ENCODE measurements at regions not wholly inside any gene's neighbourhood (a gene's known extent, or its start where the extent isn't known, plus 50 kb on each side); places are given as distances from the start of the nearest gene placed in this dataset.

DNA sequence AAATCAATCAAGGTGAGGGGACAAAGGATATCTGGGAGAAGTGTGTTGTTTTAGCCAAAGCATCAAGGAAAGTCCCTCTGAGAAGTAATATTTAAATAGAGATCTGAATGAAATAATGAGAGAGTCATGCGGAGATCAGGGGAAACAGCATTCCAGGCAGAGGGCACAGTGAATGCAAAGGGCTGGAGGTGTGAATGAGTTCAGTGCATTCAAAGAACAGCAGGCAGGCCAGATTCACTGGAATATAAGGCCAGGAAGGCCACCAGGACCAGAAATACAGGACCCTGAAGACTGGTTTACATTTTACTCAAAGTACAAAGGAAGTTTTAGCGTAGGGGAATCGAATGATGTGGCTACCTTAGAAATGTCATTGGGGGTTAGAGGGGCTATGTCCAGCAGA, 436.2 kb upstream of the TMEM132C start:
- dilution Hi-C loops (cut with MboI; ENCODE audit: extremely low pct_ligation_motif_present, low sequenced_read_pairs) (no loop called here), intact Hi-C loops (cut with micrococcal nuclease) (no loop called here)
- FAIRE-seq (no peak), DNase-seq (ENCODE audit: low read depth, low spot score) (no peak)
- Histone ChIP-seq H3K27ac (ENCODE audit: insufficient read depth, low read depth, low read length) (no peak overlapping the region), H3K4me1 (ENCODE audit: control insufficient read depth, extremely low read depth, insufficient read depth, low read length) (no peaks in the 10 kb centered on the region), H3K79me2 (ENCODE audit: control insufficient read depth, insufficient read depth, low read length) (no peaks in the 10 kb centered on the region), H3K27me3 (ENCODE audit: control insufficient read depth in 2 of 2, insufficient read depth in 2 of 2, low read length in 2 of 2) (no peaks in the 10 kb centered on the region), H3K4me3 (replicated peaks in 1 of 3; ENCODE audit: insufficient read depth in 1 of 3, low read depth in 1 of 3, low read length in 3 of 3) (no peak overlapping the region), H3K36me3 (ENCODE audit: control insufficient read depth in 2 of 2, extremely low read depth in 1 of 2, insufficient read depth in 2 of 2, low read length in 2 of 2) (no peaks in the 10 kb centered on the region), H3K4me2 (ENCODE audit: insufficient read depth, low read length) (no peak overlapping the region), H3K9me1 (replicated peaks; ENCODE audit: control insufficient read depth, extremely low read depth, insufficient read depth, low read length) (no peaks in the 10 kb centered on the region), H3K9ac (replicated peaks; ENCODE audit: extremely low read depth, insufficient read depth, low read length) (no peak overlapping the region), H4K20me1 (replicated peaks; ENCODE audit: control insufficient read depth, extremely low read depth, insufficient read depth, low read length) (no peaks in the 10 kb centered on the region), H2AFZ (ENCODE audit: low read depth, low read length) (no peak overlapping the region), H3K9me3 (replicated peaks; ENCODE audit: control insufficient read depth, insufficient read depth, low read length) (peaks cover 3% of the 10 kb centered on the region)
- no peak for TF ChIP-seq POLR2AphosphoS5 (IDR thresholded peaks at IDR 0.05; ENCODE audit: insufficient read depth, low read depth, low read length)
- no peak for TF ChIP-seq POLR2A (IDR thresholded peaks at IDR 0.05; ENCODE audit: low read depth, low read length)
- TF ChIP-seq, protein P1, sequence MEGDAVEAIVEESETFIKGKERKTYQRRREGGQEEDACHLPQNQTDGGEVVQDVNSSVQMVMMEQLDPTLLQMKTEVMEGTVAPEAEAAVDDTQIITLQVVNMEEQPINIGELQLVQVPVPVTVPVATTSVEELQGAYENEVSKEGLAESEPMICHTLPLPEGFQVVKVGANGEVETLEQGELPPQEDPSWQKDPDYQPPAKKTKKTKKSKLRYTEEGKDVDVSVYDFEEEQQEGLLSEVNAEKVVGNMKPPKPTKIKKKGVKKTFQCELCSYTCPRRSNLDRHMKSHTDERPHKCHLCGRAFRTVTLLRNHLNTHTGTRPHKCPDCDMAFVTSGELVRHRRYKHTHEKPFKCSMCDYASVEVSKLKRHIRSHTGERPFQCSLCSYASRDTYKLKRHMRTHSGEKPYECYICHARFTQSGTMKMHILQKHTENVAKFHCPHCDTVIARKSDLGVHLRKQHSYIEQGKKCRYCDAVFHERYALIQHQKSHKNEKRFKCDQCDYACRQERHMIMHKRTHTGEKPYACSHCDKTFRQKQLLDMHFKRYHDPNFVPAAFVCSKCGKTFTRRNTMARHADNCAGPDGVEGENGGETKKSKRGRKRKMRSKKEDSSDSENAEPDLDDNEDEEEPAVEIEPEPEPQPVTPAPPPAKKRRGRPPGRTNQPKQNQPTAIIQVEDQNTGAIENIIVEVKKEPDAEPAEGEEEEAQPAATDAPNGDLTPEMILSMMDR (IDR thresholded peaks at IDR 0.05; ENCODE audit: extremely low read depth in 1 of 2, insufficient read depth in 1 of 2, low read depth in 1 of 2, low read length in 2 of 2) = no peak
- TF ChIP-seq EZH2 (IDR thresholded peaks at IDR 0.05; ENCODE audit: borderline replicate concordance, low read depth, low read length, severe bottlenecking) = no peak
- TF ChIP-seq JUN (IDR thresholded peaks at IDR 0.05; ENCODE audit: borderline replicate concordance, insufficient read depth, insufficient read length, low read depth) = no peak
- TF ChIP-seq GATA2 (IDR thresholded peaks at IDR 0.05; ENCODE audit: insufficient read depth, insufficient read length, low read depth, low read length) = no peak
- TF ChIP-seq MAX (IDR thresholded peaks at IDR 0.05; ENCODE audit: insufficient read depth, insufficient read length) = no peak
- ChIA-PET POLR2A (no interaction called here), CTCF (no interaction called here)
- no TSS peak for BruUV-seq (replicated peaks)

Measured in endothelial cell of umbilical vein (primary cell).